ENCODE measurements at regions not wholly inside any gene's neighbourhood (a gene's known extent, or its start where the extent isn't known, plus 50 kb on each side); places are given as distances from the start of the nearest gene placed in this dataset.

DNA sequence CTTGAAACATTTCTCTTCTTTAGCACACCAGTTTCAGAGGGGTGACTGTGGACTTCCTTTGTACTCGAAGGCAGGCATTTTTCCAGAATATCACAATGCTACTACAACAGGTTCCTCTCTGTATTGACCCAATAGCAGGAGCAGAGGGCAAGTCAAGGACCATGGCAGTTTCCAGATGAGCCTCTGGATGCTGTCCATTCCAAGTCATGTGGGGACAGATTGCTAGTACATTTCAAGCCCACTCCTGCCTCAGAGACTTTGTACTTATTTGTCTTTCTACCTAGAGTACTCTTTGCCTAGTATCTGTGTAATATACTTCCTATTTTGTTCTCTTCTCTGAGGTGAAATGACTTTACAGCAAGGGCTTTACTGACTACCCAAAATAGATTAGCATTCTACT lies 373.9 kb downstream of the PIK3C3 start:
- H3K36me3 ChIP-seq (ENCODE audit: insufficient read depth, low read length): no peaks in the 10 kb centered on the region
- no peak overlapping the region for H2AFZ ChIP-seq (ENCODE audit: low read length)
- TF ChIP-seq, protein P1, sequence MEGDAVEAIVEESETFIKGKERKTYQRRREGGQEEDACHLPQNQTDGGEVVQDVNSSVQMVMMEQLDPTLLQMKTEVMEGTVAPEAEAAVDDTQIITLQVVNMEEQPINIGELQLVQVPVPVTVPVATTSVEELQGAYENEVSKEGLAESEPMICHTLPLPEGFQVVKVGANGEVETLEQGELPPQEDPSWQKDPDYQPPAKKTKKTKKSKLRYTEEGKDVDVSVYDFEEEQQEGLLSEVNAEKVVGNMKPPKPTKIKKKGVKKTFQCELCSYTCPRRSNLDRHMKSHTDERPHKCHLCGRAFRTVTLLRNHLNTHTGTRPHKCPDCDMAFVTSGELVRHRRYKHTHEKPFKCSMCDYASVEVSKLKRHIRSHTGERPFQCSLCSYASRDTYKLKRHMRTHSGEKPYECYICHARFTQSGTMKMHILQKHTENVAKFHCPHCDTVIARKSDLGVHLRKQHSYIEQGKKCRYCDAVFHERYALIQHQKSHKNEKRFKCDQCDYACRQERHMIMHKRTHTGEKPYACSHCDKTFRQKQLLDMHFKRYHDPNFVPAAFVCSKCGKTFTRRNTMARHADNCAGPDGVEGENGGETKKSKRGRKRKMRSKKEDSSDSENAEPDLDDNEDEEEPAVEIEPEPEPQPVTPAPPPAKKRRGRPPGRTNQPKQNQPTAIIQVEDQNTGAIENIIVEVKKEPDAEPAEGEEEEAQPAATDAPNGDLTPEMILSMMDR (conservative IDR thresholded peaks at IDR 0.05; ENCODE audit: low read length): no peak
- no peak for TF ChIP-seq EZH2phosphoT487 (IDR thresholded peaks at IDR 0.05; ENCODE audit: borderline replicate concordance)
- H4K20me1 ChIP-seq (ENCODE audit: insufficient read depth, low read length, poor library complexity, severe bottlenecking): no peaks in the 10 kb centered on the region
- no peaks in the 10 kb centered on the region for H3K4me1 ChIP-seq (ENCODE audit: insufficient read depth, low read length, poor library complexity, severe bottlenecking)
- no peaks in the 10 kb centered on the region; the same call in 1 of the 2 replicates for H3K9me2 ChIP-seq (replicated peaks; ENCODE audit: low read depth, low read length)
- no peak overlapping the region for H3K9ac ChIP-seq (ENCODE audit: low read depth, low read length, poor library complexity, severe bottlenecking)
- no peaks in the 10 kb centered on the region for H3K9me3 ChIP-seq (ENCODE audit: insufficient read depth, low read depth, low read length)
- H3K79me2 ChIP-seq (ENCODE audit: insufficient read depth, low read length): no peaks in the 10 kb centered on the region
- H3K27me3 ChIP-seq (ENCODE audit: insufficient read depth, low read length, poor library complexity, severe bottlenecking): no peaks in the 10 kb centered on the region
- H3K4me3 ChIP-seq (ENCODE audit: low read length, poor library complexity, severe bottlenecking): no peak overlapping the region
- no peak overlapping the region for H3K4me2 ChIP-seq (ENCODE audit: low read depth, low read length, poor library complexity, severe bottlenecking)
- H3F3A ChIP-seq (ENCODE audit: low read depth): no peaks in the 10 kb centered on the region

DNA sequence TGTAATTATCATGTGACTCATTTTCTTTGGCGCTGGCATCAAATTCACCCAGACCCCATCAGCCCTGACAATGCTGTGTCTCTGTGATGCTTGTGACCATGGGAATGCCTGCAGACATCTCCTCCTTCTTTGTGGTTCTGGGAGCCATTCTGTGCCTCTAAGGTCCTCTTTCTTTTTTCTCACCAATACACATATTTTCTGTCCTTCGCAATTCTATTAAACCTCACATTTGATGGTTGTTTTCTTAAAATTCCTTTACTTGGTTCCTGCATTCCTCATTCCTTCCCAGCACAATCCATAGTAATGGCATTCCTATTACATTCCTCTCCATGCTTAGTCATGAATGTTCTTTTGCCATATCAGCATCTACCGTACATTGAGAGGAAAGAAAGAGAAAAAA lies 375.3 kb downstream of the PIK3C3 start:
- Histone ChIP-seq H3K9me3 (ENCODE audit: insufficient read depth, low read depth, low read length) (no peaks in the 10 kb centered on the region), H3K4me1 (ENCODE audit: insufficient read depth, low read length, poor library complexity, severe bottlenecking) (no peaks in the 10 kb centered on the region), H3K9me2 (replicated peaks; ENCODE audit: low read depth, low read length) (no peaks in the 10 kb centered on the region; the same call in 1 of the 2 replicates), H3K4me2 (ENCODE audit: low read depth, low read length, poor library complexity, severe bottlenecking) (no peak overlapping the region), H2AFZ (ENCODE audit: low read length) (no peak overlapping the region), H3K9ac (ENCODE audit: low read depth, low read length, poor library complexity, severe bottlenecking) (no peak overlapping the region), H3K36me3 (ENCODE audit: insufficient read depth, low read length) (no peaks in the 10 kb centered on the region), H4K20me1 (ENCODE audit: insufficient read depth, low read length, poor library complexity, severe bottlenecking) (no peaks in the 10 kb centered on the region), H3K27me3 (ENCODE audit: insufficient read depth, low read length, poor library complexity, severe bottlenecking) (no peaks in the 10 kb centered on the region), H3F3A (ENCODE audit: low read depth) (no peaks in the 10 kb centered on the region), H3K79me2 (ENCODE audit: insufficient read depth, low read length) (no peaks in the 10 kb centered on the region), H3K4me3 (ENCODE audit: low read length, poor library complexity, severe bottlenecking) (no peak overlapping the region)
- TF ChIP-seq, protein P1 (conservative IDR thresholded peaks at IDR 0.05; ENCODE audit: low read length): no peak
- no peak for TF ChIP-seq EZH2phosphoT487 (IDR thresholded peaks at IDR 0.05; ENCODE audit: borderline replicate concordance)

DNA sequence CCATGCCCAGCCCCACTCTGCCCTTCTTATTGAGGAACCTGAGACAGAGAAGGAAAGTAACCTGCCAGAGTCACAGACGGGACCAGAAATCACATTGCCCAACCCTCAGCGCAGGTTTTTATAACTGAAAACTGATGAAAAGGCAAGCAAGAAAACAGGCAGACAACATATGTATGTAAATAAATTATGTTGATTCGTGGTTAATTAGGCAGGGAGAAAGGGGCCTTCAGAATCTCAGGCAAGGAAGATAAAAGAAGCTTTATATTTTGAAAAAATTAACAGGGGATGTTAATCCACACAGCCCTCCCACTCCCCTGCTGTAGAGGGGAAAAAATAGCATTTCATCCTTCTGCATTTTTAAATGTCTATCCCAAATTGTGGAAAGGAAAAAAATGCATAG lies 378.5 kb downstream of the PIK3C3 start:
- Histone ChIP-seq H3K79me2 (ENCODE audit: insufficient read depth, low read length) (no peaks in the 10 kb centered on the region), H3K4me1 (ENCODE audit: insufficient read depth, low read length, poor library complexity, severe bottlenecking) (no peaks in the 10 kb centered on the region), H3K9ac (ENCODE audit: low read depth, low read length, poor library complexity, severe bottlenecking) (no peak overlapping the region), H3K9me2 (replicated peaks; ENCODE audit: low read depth, low read length) (no peaks in the 10 kb centered on the region; the same call in 1 of the 2 replicates), H3K36me3 (ENCODE audit: insufficient read depth, low read length) (no peaks in the 10 kb centered on the region), H3K9me3 (ENCODE audit: insufficient read depth, low read depth, low read length) (no peaks in the 10 kb centered on the region), H4K20me1 (ENCODE audit: insufficient read depth, low read length, poor library complexity, severe bottlenecking) (no peaks in the 10 kb centered on the region), H3K4me3 (ENCODE audit: low read length, poor library complexity, severe bottlenecking) (no peak overlapping the region), H2AFZ (ENCODE audit: low read length) (no peak overlapping the region), H3K27me3 (ENCODE audit: insufficient read depth, low read length, poor library complexity, severe bottlenecking) (no peaks in the 10 kb centered on the region), H3F3A (ENCODE audit: low read depth) (no peaks in the 10 kb centered on the region), H3K4me2 (ENCODE audit: low read depth, low read length, poor library complexity, severe bottlenecking) (no peak overlapping the region)
- TF ChIP-seq, protein P1 (conservative IDR thresholded peaks at IDR 0.05; ENCODE audit: low read length): no peak
- TF ChIP-seq EZH2phosphoT487 (IDR thresholded peaks at IDR 0.05; ENCODE audit: borderline replicate concordance): no peak
